ENCODE measurements at regions not wholly inside any gene's neighbourhood (a gene's known extent, or its start where the extent isn't known, plus 50 kb on each side); places are given as distances from the start of the nearest gene placed in this dataset.

GRCh38 chr9:74205056-74205455, 292.1 kb upstream of the RORB start:
- no peak overlapping the region for H3K4me3 ChIP-seq (ENCODE audit: low read depth, low read length)
- no peak for DNase-seq (ENCODE audit: low read depth)
- no peak for TF ChIP-seq CTCF (IDR thresholded peaks at IDR 0.05; ENCODE audit: insufficient read depth, low read depth, low read length, missing control alignments)

- no peak overlapping the region for H3K4me3 ChIP-seq (ENCODE audit: low read depth, low read length)
- no peak for TF ChIP-seq CTCF (IDR thresholded peaks at IDR 0.05; ENCODE audit: insufficient read depth, low read depth, low read length, missing control alignments)
- no peak for DNase-seq (ENCODE audit: low read depth)
Observed at GRCh38 chr9:74218385-74219063, 278.6 kb upstream of the RORB start.

DNA sequence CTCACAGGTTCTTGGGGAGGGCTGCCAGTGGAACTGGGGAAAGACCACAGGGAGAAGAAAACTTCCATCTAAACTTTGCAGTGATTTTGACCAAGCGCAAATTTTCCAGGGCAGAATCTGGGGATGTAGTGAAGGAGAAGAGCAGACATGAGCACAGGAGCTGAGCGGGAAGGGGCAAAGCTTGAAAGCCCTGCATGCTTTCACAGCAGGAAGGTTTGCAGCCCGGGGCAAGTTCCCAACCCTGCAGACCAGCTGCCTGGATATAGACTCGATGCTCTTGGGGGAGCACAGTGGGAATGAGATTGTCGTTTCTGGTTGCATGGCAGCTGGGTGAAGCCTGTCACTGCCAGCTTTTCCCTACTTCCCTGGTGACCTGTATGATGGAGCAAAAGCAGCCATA, 276.8 kb upstream of the RORB start:
- H3K4me3 ChIP-seq (ENCODE audit: low read depth, low read length), result no peak overlapping the region
- DNase-seq (ENCODE audit: low read depth), result no peak
- TF ChIP-seq CTCF (IDR thresholded peaks at IDR 0.05; ENCODE audit: insufficient read depth, low read depth, low read length, missing control alignments), result no peak

DNA sequence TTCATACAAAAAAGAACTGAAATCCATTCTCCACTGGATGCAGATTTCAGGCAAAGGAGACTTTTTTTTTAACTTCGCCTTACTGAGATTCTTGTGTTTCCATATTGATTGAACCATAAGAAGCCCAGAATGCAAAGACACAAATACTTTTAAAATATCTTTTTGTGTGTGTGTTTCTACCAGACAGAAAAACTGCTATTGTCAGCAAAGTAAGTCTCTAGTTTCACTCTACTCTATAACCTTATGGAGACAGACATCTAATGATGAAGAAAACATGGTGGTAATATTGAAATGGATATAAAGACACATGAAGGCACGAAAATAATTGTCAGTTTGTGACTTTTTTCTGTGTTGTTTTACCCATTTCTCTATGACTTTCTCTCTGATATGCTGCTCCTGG, 260.3 kb upstream of the RORB start:
- no peak for TF ChIP-seq CTCF (IDR thresholded peaks at IDR 0.05; ENCODE audit: insufficient read depth, low read depth, low read length, missing control alignments)
- H3K4me3 ChIP-seq (ENCODE audit: low read depth, low read length), result no peak overlapping the region
- no peak for DNase-seq (ENCODE audit: low read depth)

- peak; percentile 10 for DNase-seq (ENCODE audit: low read depth)
- no peak overlapping the region for H3K4me3 ChIP-seq (ENCODE audit: low read depth, low read length)
- no peak for TF ChIP-seq CTCF (IDR thresholded peaks at IDR 0.05; ENCODE audit: insufficient read depth, low read depth, low read length, missing control alignments)
Observed at GRCh38 chr9:74245866-74246497, 251.2 kb upstream of the RORB start.

DNA sequence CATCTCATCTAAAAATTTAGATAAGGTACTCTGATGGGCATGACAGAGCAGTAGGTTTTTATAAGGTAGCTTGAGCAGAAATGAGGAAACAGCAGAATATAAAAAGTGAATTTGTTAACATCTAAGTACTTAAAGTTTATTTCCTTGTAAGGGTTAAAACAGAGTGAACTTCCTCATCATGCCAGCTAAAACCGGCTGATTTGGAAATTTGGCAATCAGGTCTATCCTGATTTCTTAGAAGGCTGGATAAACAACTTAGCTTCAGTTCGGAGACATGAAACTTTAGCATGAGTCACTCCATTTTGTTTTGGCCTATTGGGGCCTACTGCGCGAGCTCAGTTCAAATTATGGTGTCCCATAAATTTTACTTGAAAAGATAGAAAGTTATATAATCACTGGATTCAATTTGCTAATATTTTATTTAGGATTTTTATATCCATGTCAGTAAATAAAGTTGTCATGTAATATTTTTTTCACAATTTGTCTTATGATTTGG, 241.6 kb upstream of the RORB start:
- H3K4me3 ChIP-seq (ENCODE audit: low read depth, low read length), result no peak overlapping the region
- TF ChIP-seq CTCF (IDR thresholded peaks at IDR 0.05; ENCODE audit: insufficient read depth, low read depth, low read length, missing control alignments), result no peak
- DNase-seq (ENCODE audit: low read depth), result no peak
